Activated naive CD8-positive, alpha-beta T cell treated with anti-CD3 and anti-CD28 coated beads for 36 hours (primary cell): ENCODE measurements at regions not wholly inside any gene's neighbourhood (a gene's known extent, or its start where the extent isn't known, plus 50 kb on each side); places are given as distances from the start of the nearest gene placed in this dataset.
A peak's percentile ranks its signal among the peaks of the same experiment; 100 is the strongest.

Experiments
- DNase-seq: peaks from one replicate; pipeline ENCODE4 v3.0.0; 2021
- H3K27ac Mint-ChIP-seq: one replicate; pipeline ENCODE4 v1.8.0; 2022; ENCODE audit warnings: mild to moderate bottlenecking, moderate library complexity, mixed read lengths
- H3K27me3 Mint-ChIP-seq: one replicate; pipeline ENCODE4 v1.8.0; 2022; ENCODE audit warnings: mild to moderate bottlenecking, mixed read lengths
- H3K36me3 Mint-ChIP-seq: one replicate; pipeline ENCODE4 v1.8.0; 2021; ENCODE audit warnings: mild to moderate bottlenecking, mixed read lengths
- H3K4me1 Mint-ChIP-seq: one replicate; pipeline ENCODE4 v1.8.0; 2021; ENCODE audit warnings: mixed read lengths
- H3K4me3 Mint-ChIP-seq: one replicate; pipeline ENCODE4 v1.8.0; 2022; ENCODE audit warnings: mild to moderate bottlenecking, moderate library complexity, mixed read lengths
- H3K9me3 Mint-ChIP-seq: one replicate; pipeline ENCODE4 v1.8.0; 2022; ENCODE audit warnings: mixed read lengths

- H3K27ac Mint-ChIP-seq: no peak overlapping the region
- DNase-seq: no peak
- H3K4me3 Mint-ChIP-seq: no peak overlapping the region
- H3K4me1 Mint-ChIP-seq: no peaks in the 10 kb centered on the region
- peaks cover 3% of the 10 kb centered on the region for H3K27me3 Mint-ChIP-seq
- no peaks in the 10 kb centered on the region for H3K9me3 Mint-ChIP-seq
- H3K36me3 Mint-ChIP-seq: no peaks in the 10 kb centered on the region
Measured at GRCh38 chr7:54701982-54702381, 57.0 kb downstream of the SEC61G start.

- Mint-ChIP-seq H3K9me3 (no peaks in the 10 kb centered on the region), H3K27ac (no peak overlapping the region), H3K4me1 (no peaks in the 10 kb centered on the region), H3K27me3 (no peaks in the 10 kb centered on the region), H3K36me3 (no peaks in the 10 kb centered on the region), H3K4me3 (no peak overlapping the region)
- no peak for DNase-seq
Measured at GRCh38 chr7:54699715-54700114, 59.3 kb downstream of the SEC61G start.

GRCh38 chr7:54697659-54698186, 61.3 kb downstream of the SEC61G start:
- Mint-ChIP-seq H3K27me3 (no peaks in the 10 kb centered on the region), H3K9me3 (no peaks in the 10 kb centered on the region), H3K4me3 (no peak overlapping the region), H3K36me3 (no peaks in the 10 kb centered on the region), H3K27ac (no peak overlapping the region), H3K4me1 (no peaks in the 10 kb centered on the region)
- DNase-seq: no peak

- no peaks in the 10 kb centered on the region for H3K27me3 Mint-ChIP-seq
- DNase-seq: no peak
- no peak overlapping the region for H3K27ac Mint-ChIP-seq
- no peaks in the 10 kb centered on the region for H3K4me1 Mint-ChIP-seq
- H3K36me3 Mint-ChIP-seq: no peaks in the 10 kb centered on the region
- no peak overlapping the region for H3K4me3 Mint-ChIP-seq
- no peaks in the 10 kb centered on the region for H3K9me3 Mint-ChIP-seq
Measured at GRCh38 chr7:54690892-54691291, 68.1 kb downstream of the SEC61G start.

GRCh38 chr7:54690050-54690443, 69.0 kb downstream of the SEC61G start:
- no peak overlapping the region for H3K27ac Mint-ChIP-seq
- H3K9me3 Mint-ChIP-seq: no peaks in the 10 kb centered on the region
- H3K27me3 Mint-ChIP-seq: no peaks in the 10 kb centered on the region
- H3K4me3 Mint-ChIP-seq: no peak overlapping the region
- no peaks in the 10 kb centered on the region for H3K36me3 Mint-ChIP-seq
- H3K4me1 Mint-ChIP-seq: no peaks in the 10 kb centered on the region
- no peak for DNase-seq

GRCh38 chr7:54689394-54690049, 69.5 kb downstream of the SEC61G start:
- Mint-ChIP-seq H3K9me3 (no peaks in the 10 kb centered on the region), H3K27ac (no peak overlapping the region), H3K4me1 (no peaks in the 10 kb centered on the region), H3K36me3 (no peaks in the 10 kb centered on the region), H3K4me3 (no peak overlapping the region), H3K27me3 (no peaks in the 10 kb centered on the region)
- no peak for DNase-seq

GRCh38 chr7:54687462-54688212, 71.4 kb downstream of the SEC61G start:
- H3K27me3 Mint-ChIP-seq: no peaks in the 10 kb centered on the region
- no peaks in the 10 kb centered on the region for H3K36me3 Mint-ChIP-seq
- no peak overlapping the region for H3K27ac Mint-ChIP-seq
- no peaks in the 10 kb centered on the region for H3K9me3 Mint-ChIP-seq
- DNase-seq: no peak
- no peaks in the 10 kb centered on the region for H3K4me1 Mint-ChIP-seq
- no peak overlapping the region for H3K4me3 Mint-ChIP-seq

- Mint-ChIP-seq H3K4me1 (no peaks in the 10 kb centered on the region), H3K36me3 (no peaks in the 10 kb centered on the region), H3K27me3 (peaks cover 7% of the 10 kb centered on the region), H3K4me3 (no peak overlapping the region), H3K9me3 (peaks cover 1% of the 10 kb centered on the region), H3K27ac (no peak overlapping the region)
- no peak for DNase-seq
Measured at GRCh38 chr7:54680377-54681005, 78.5 kb downstream of the SEC61G start.

- peaks cover 7% of the 10 kb centered on the region for H3K27me3 Mint-ChIP-seq
- no peak overlapping the region for H3K4me3 Mint-ChIP-seq
- DNase-seq: no peak
- H3K9me3 Mint-ChIP-seq: peaks cover 1% of the 10 kb centered on the region
- H3K4me1 Mint-ChIP-seq: no peaks in the 10 kb centered on the region
- no peaks in the 10 kb centered on the region for H3K36me3 Mint-ChIP-seq
- H3K27ac Mint-ChIP-seq: no peak overlapping the region
Measured at GRCh38 chr7:54679490-54679817, 79.6 kb downstream of the SEC61G start.

GRCh38 chr7:54678763-54679489, 80.1 kb downstream of the SEC61G start:
- Mint-ChIP-seq H3K27me3 (peaks cover 7% of the 10 kb centered on the region), H3K4me1 (no peaks in the 10 kb centered on the region), H3K4me3 (no peak overlapping the region), H3K27ac (no peak overlapping the region), H3K36me3 (no peaks in the 10 kb centered on the region), H3K9me3 (peaks cover 1% of the 10 kb centered on the region)
- no peak for DNase-seq

- Mint-ChIP-seq H3K27me3 (no peaks in the 10 kb centered on the region), H3K9me3 (peaks cover 1% of the 10 kb centered on the region), H3K4me1 (no peaks in the 10 kb centered on the region), H3K4me3 (no peak overlapping the region), H3K36me3 (no peaks in the 10 kb centered on the region), H3K27ac (no peak overlapping the region)
- no peak for DNase-seq
Measured at GRCh38 chr7:54674891-54675290, 84.1 kb downstream of the SEC61G start.

- Mint-ChIP-seq H3K27me3 (no peaks in the 10 kb centered on the region), H3K4me1 (no peaks in the 10 kb centered on the region), H3K27ac (no peak overlapping the region), H3K9me3 (peaks cover 1% of the 10 kb centered on the region), H3K4me3 (no peak overlapping the region), H3K36me3 (no peaks in the 10 kb centered on the region)
- no peak for DNase-seq
Measured at GRCh38 chr7:54672519-54672918, 86.5 kb downstream of the SEC61G start.

- no peaks in the 10 kb centered on the region for H3K36me3 Mint-ChIP-seq
- no peak overlapping the region for H3K27ac Mint-ChIP-seq
- peaks cover 40% of the 10 kb centered on the region for H3K27me3 Mint-ChIP-seq
- H3K4me3 Mint-ChIP-seq: peak overlapping the region; percentile 56
- no peaks in the 10 kb centered on the region for H3K9me3 Mint-ChIP-seq
- peaks cover 6% of the 10 kb centered on the region for H3K4me1 Mint-ChIP-seq
- DNase-seq: peak; percentile 36
Measured at GRCh38 chr7:54664235-54665228, 94.5 kb downstream of the SEC61G start.

- peaks cover 6% of the 10 kb centered on the region for H3K4me1 Mint-ChIP-seq
- H3K36me3 Mint-ChIP-seq: no peaks in the 10 kb centered on the region
- DNase-seq: no peak
- peak overlapping the region; percentile 56 for H3K4me3 Mint-ChIP-seq
- H3K9me3 Mint-ChIP-seq: no peaks in the 10 kb centered on the region
- H3K27ac Mint-ChIP-seq: no peak overlapping the region
- H3K27me3 Mint-ChIP-seq: peaks cover 40% of the 10 kb centered on the region
Measured at GRCh38 chr7:54663603-54664234, 95.3 kb downstream of the SEC61G start.
